Liver (tissue), 8 donors: ENCODE measurements at regions not wholly inside any gene's neighbourhood (a gene's known extent, or its start where the extent isn't known, plus 50 kb on each side); places are given as distances from the start of the nearest gene placed in this dataset.

Experiments
- DNase-seq: peaks from one replicate; pipeline ENCODE4 v3.0.0-alpha.2; 2017; ENCODE audit warnings: low spot score
- H3K27ac ChIP-seq, 2 donors: one replicate each; pipeline ENCODE4 v1.7.0; 2013; ENCODE audit warnings: inconsistent platforms in 2 of 2, low read length in 2 of 2, control low read depth in 1 of 2, low read depth in 1 of 2, mild to moderate bottlenecking in 1 of 2
- H3K27me3 ChIP-seq, 4 donors: one replicate each; pipeline versions ENCODE4 v1.6.1 to v1.7.0; 2013; ENCODE audit warnings: low read length in 3 of 4, inconsistent platforms in 1 of 4, mild to moderate bottlenecking in 1 of 4, moderate library complexity in 1 of 4; ENCODE audit not compliant: control insufficient read depth in 4 of 4, insufficient read depth in 4 of 4
- H3K36me3 ChIP-seq, 4 donors: one replicate each; pipeline versions ENCODE4 v1.6.1 to v1.7.0; 2013; ENCODE audit warnings: low read length in 3 of 4, mild to moderate bottlenecking in 3 of 4, low read depth in 1 of 4, moderate library complexity in 1 of 4; ENCODE audit not compliant: control insufficient read depth in 4 of 4, insufficient read depth in 3 of 4
- H3K4me1 ChIP-seq, 4 donors: one replicate each; pipeline versions ENCODE4 v1.6.1 to v1.7.0; 2013; ENCODE audit warnings: low read length in 3 of 4, mild to moderate bottlenecking in 3 of 4, moderate library complexity in 1 of 4; ENCODE audit not compliant: control insufficient read depth in 4 of 4, insufficient read depth in 4 of 4
- H3K4me3 ChIP-seq, 3 donors: one replicate each; pipeline versions ENCODE4 v1.6.1 to v1.7.0; 2013; ENCODE audit warnings: low read length in 3 of 3, control low read depth in 1 of 3, low read depth in 1 of 3, mild to moderate bottlenecking in 1 of 3
- H3K9ac ChIP-seq, 2 donors: one replicate each; pipeline ENCODE4 v1.7.0; 2013; ENCODE audit warnings: low read length in 2 of 2, mild to moderate bottlenecking in 2 of 2, moderate library complexity in 2 of 2, control low read depth in 1 of 2, low read depth in 1 of 2
- H3K9me3 ChIP-seq, 4 donors: one replicate each; pipeline versions ENCODE4 v1.6.1 to v1.7.0; 2013; ENCODE audit warnings: low read length in 3 of 4; ENCODE audit not compliant: control insufficient read depth in 4 of 4
- CTCF ChIP-seq: fragments of 150-350 bp; IDR thresholded peaks from 2 replicates; pipeline ENCODE4 v1.5.1; 2017; ENCODE audit warnings: improper control_type of control experiment, low read depth, low read length; ENCODE audit not compliant: missing input control
- EGR1 ChIP-seq, 2 donors: IDR thresholded peaks; 2 replicates each; pipeline ENCODE4 v1.6.1; 2016 to 2018; ENCODE audit warnings: antibody characterized with exemption in 2 of 2, low read depth in 2 of 2
- FOXA1 ChIP-seq: IDR thresholded peaks from 2 replicates; pipeline ENCODE4 v1.6.1; 2016; ENCODE audit warnings: antibody characterized with exemption
- FOXA2 ChIP-seq: IDR thresholded peaks from 2 replicates; pipeline ENCODE4 v1.6.1; 2016; ENCODE audit warnings: antibody characterized with exemption
- GABPA ChIP-seq, 2 donors: IDR thresholded peaks in 1 of 2; conservative IDR thresholded peaks in 1 of 2; 2 replicates each; pipeline ENCODE4 v1.6.1; 2016; ENCODE audit warnings: antibody characterized with exemption in 2 of 2, mild to moderate bottlenecking in 1 of 2, moderate library complexity in 1 of 2
- HNF4A ChIP-seq, 2 donors: conservative IDR thresholded peaks; 2 replicates each; pipeline ENCODE4 v1.6.1; 2016; ENCODE audit warnings: antibody characterized with exemption in 2 of 2, mild to moderate bottlenecking in 2 of 2
- HNF4G ChIP-seq: IDR thresholded peaks from 2 replicates; pipeline ENCODE4 v1.6.1; 2016; ENCODE audit warnings: antibody characterized with exemption
- JUND ChIP-seq, 2 donors: IDR thresholded peaks; 2 replicates each; pipeline ENCODE4 v1.6.1; 2016; ENCODE audit warnings: antibody characterized with exemption in 2 of 2
- MAX ChIP-seq: IDR thresholded peaks from 2 replicates; pipeline ENCODE4 v1.6.1; 2016; ENCODE audit warnings: antibody characterized with exemption
- NR2F2 ChIP-seq: IDR thresholded peaks from 2 replicates; pipeline ENCODE4 v1.6.1; 2016; ENCODE audit warnings: antibody characterized with exemption
- RAD21 ChIP-seq, 2 donors: IDR thresholded peaks; 2 replicates each; pipeline ENCODE4 v1.6.1; 2016; ENCODE audit warnings: antibody characterized with exemption in 2 of 2, mild to moderate bottlenecking in 2 of 2
- REST ChIP-seq: IDR thresholded peaks from 2 replicates; pipeline ENCODE4 v1.6.1; 2016; ENCODE audit warnings: antibody characterized with exemption, mild to moderate bottlenecking
- RXRA ChIP-seq, 2 donors: IDR thresholded peaks; 2 replicates each; pipeline ENCODE4 v1.6.1; 2017 to 2018; ENCODE audit warnings: antibody characterized with exemption in 2 of 2, mild to moderate bottlenecking in 1 of 2
- SP1 ChIP-seq: IDR thresholded peaks from 2 replicates; pipeline ENCODE4 v1.6.1; 2018; ENCODE audit warnings: antibody characterized with exemption, mild to moderate bottlenecking
- TAF1 ChIP-seq: conservative IDR thresholded peaks from 2 replicates; pipeline ENCODE4 v1.6.1; 2016; ENCODE audit warnings: antibody characterized with exemption, mild to moderate bottlenecking
- YY1 ChIP-seq: IDR thresholded peaks from 2 replicates; pipeline ENCODE4 v1.6.1; 2016; ENCODE audit warnings: antibody characterized with exemption, mild to moderate bottlenecking
- ZBTB33 ChIP-seq: IDR thresholded peaks from 2 replicates; pipeline ENCODE4 v1.6.1; 2016; ENCODE audit warnings: antibody characterized with exemption
- WGBS: extraction: QIAGEN DNeasy Blood & Tissue Kit; methylation state at CpG from one replicate; pipeline ENCODE4 v1.1.7; 2013; 5-methylcytosine and 5-hydroxymethylcytosine counted together
- TF ChIP-seq, protein P1 (sequence below): IDR thresholded peaks from 2 replicates; pipeline ENCODE4 v1.6.1; 2016; ENCODE audit warnings: antibody characterized with exemption
- donor health status: healthy.
- donor health status: healthy.
- donor health status: healthy.
- donor health status: healthy.
- donor health status: healthy.

DNA sequence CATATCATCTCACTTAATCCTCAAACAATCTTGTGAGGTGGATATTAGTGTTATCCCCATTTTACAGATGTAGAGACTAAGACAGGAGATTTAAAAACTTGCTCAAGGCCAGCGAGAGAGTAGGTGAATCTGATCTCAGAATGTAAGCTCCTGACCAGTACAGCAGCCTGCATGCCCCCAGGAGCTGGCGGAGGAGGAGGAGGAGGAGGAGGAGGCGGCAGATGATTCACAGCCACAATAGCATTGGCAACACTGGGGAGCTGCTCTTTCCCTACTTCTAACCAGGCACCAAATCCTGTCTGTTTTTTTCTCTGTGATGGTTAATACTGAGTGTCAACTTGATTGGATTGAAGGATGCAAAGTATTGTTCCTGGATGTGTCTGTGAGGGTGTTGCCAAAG, 243.2 kb downstream of the ATG4C start:
- WGBS = 68% methylated on average over 3 of the region's 3 CpGs
- Histone ChIP-seq H3K9me3 (peaks cover 0 to 4% (median 4%) of the 10 kb centered on the region in 4 donors), H3K4me1 (no peaks in the 10 kb centered on the region), H3K27ac (no peak overlapping the region), H3K9ac (no peak overlapping the region), H3K36me3 (no peaks in the 10 kb centered on the region), H3K4me3 (no peak overlapping the region), H3K27me3 (peaks cover 0 to 2% (median 0%) of the 10 kb centered on the region in 4 donors)
- no peak for TF ChIP-seq HNF4G
- no peak for TF ChIP-seq CTCF
- TF ChIP-seq NR2F2 = no peak
- TF ChIP-seq YY1 = no peak
- no peak for TF ChIP-seq FOXA1
- TF ChIP-seq TAF1 = no peak
- TF ChIP-seq HNF4A (conservative IDR thresholded peaks at IDR 0.05) = no peak
- TF ChIP-seq RAD21 (IDR thresholded peaks at IDR 0.05) = no peak
- TF ChIP-seq EGR1 (IDR thresholded peaks at IDR 0.05; ENCODE audit: low read depth in 2 of 2) = no peak
- TF ChIP-seq, protein P1, sequence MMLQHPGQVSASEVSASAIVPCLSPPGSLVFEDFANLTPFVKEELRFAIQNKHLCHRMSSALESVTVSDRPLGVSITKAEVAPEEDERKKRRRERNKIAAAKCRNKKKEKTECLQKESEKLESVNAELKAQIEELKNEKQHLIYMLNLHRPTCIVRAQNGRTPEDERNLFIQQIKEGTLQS = no peak
- TF ChIP-seq REST = no peak
- TF ChIP-seq ZBTB33 = no peak
- no peak for TF ChIP-seq RXRA (IDR thresholded peaks at IDR 0.05)
- DNase-seq = no peak

DNA sequence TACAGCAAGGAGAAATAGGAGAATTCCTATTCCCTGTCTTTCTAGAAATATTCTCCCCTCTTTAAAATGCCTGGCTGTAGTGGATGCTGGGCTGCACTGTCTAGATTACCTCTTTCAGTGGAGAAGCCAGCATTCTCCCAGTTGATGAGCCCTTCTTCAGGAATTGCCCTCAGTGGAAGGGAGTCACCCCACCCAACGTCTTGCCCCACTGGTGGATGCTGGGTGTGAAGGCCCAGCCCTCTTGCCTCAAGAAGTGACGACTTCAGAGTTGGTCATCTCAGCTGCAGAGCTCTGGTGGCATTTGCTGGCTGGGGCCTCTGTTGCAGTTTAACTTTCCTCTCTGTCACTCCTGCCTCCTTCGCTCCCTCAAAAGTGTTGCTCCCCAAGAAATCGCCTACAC, 248.2 kb downstream of the ATG4C start:
- Histone ChIP-seq H3K9me3 (peaks cover 0 to 4% (median 4%) of the 10 kb centered on the region in 4 donors), H3K9ac (no peak overlapping the region), H3K4me3 (no peak overlapping the region), H3K27me3 (no peaks in the 10 kb centered on the region), H3K4me1 (no peaks in the 10 kb centered on the region), H3K27ac (no peak overlapping the region), H3K36me3 (no peaks in the 10 kb centered on the region)
- TF ChIP-seq REST (no peak), EGR1 (IDR thresholded peaks at IDR 0.05; ENCODE audit: low read depth in 2 of 2) (no peak), HNF4G (no peak), YY1 (no peak), RXRA (IDR thresholded peaks at IDR 0.05) (no peak), GABPA (IDR thresholded peaks at IDR 0.05 in 1 of 2, conservative IDR thresholded peaks at IDR 0.05 in 1 of 2) (no peak), SP1 (no peak), CTCF (no peak), TAF1 (no peak), MAX (no peak), RAD21 (IDR thresholded peaks at IDR 0.05) (no peak), JUND (IDR thresholded peaks at IDR 0.05) (no peak), NR2F2 (no peak), FOXA2 (no peak)
- TF ChIP-seq, protein P1 = no peak
- WGBS = 89% methylated on average over 4 of the region's 4 CpGs
- DNase-seq = no peak
